GM19372 (cell line): ENCODE measurements at regions not wholly inside any gene's neighbourhood (a gene's known extent, or its start where the extent isn't known, plus 50 kb on each side); places are given as distances from the start of the nearest gene placed in this dataset.
"Not testable (repeated sequence)": the region's sequence is repeated elsewhere in the genome, so short reads cannot be mapped to it uniquely, and the experiment has no call there.

ENCODE experiments used
- ATAC-seq: cut with Tn5 transposase; IDR thresholded peaks from one replicate; pipeline ENCODE4 v1.9.1; 2021; ENCODE audit warnings: mild to moderate bottlenecking, low read depth, moderate library complexity; ENCODE audit not compliant: unreplicated experiment

GRCh38 chr18:57956491-57956890 lies 87.5 kb upstream of the NEDD4L start:
- no peak for ATAC-seq

- ATAC-seq: no peak
Observed at GRCh38 chr18:57954935-57955334, 89.1 kb upstream of the NEDD4L start.

- ATAC-seq: no peak
Observed at GRCh38 chr18:57953883-57954282, 90.1 kb upstream of the NEDD4L start.

- ATAC-seq: no peak
Observed at GRCh38 chr18:57951999-57952774, 91.8 kb upstream of the NEDD4L start.

GRCh38 chr18:57951117-57951796 lies 92.8 kb upstream of the NEDD4L start:
- ATAC-seq: no peak

- no peak for ATAC-seq
Observed at GRCh38 chr18:57950542-57950941, 93.5 kb upstream of the NEDD4L start.

GRCh38 chr18:57949335-57949734 lies 94.7 kb upstream of the NEDD4L start:
- not testable (repeated sequence) for ATAC-seq

GRCh38 chr18:57947117-57947516 lies 96.9 kb upstream of the NEDD4L start:
- no peak for ATAC-seq

- no peak for ATAC-seq
Observed at GRCh38 chr18:57943723-57944122, 100.3 kb upstream of the NEDD4L start.

- no peak for ATAC-seq
Observed at GRCh38 chr18:57942493-57942892, 101.5 kb upstream of the NEDD4L start.

- no peak for ATAC-seq
Observed at GRCh38 chr18:57941841-57942489, 102.1 kb upstream of the NEDD4L start.

GRCh38 chr18:57940166-57940660 lies 103.8 kb upstream of the NEDD4L start:
- no peak for ATAC-seq

GRCh38 chr18:57934375-57934774 lies 109.7 kb upstream of the NEDD4L start:
- ATAC-seq: not testable (repeated sequence)

GRCh38 chr18:57931038-57931437 lies 113.0 kb upstream of the NEDD4L start:
- peak; percentile 72 for ATAC-seq

- no peak for ATAC-seq
Observed at GRCh38 chr18:57930476-57930875, 113.5 kb upstream of the NEDD4L start.

- no peak for ATAC-seq
Observed at GRCh38 chr18:57929922-57930321, 114.1 kb upstream of the NEDD4L start.

GRCh38 chr18:57928466-57928865 lies 115.6 kb upstream of the NEDD4L start:
- no peak for ATAC-seq

- ATAC-seq: no peak
Observed at GRCh38 chr18:57927511-57927910, 116.5 kb upstream of the NEDD4L start.

- no peak for ATAC-seq
Observed at GRCh38 chr18:57925706-57926105, 118.3 kb upstream of the NEDD4L start.

- ATAC-seq: no peak
Observed at GRCh38 chr18:57923611-57924010, 120.4 kb upstream of the NEDD4L start.

GRCh38 chr18:57922885-57923284 lies 119.8 kb upstream of the ATP8B1 start:
- ATAC-seq: no peak
